Upper lobe of left lung (tissue), 6 donors: ENCODE measurements at regions not wholly inside any gene's neighbourhood (a gene's known extent, or its start where the extent isn't known, plus 50 kb on each side); places are given as distances from the start of the nearest gene placed in this dataset.

Experiments
- ATAC-seq, 2 donors: fragments of 200-7000 bp; cut with Tn5 transposase; one replicate each; pipeline ENCODE4 v1.9.1; 2022; ENCODE audit warnings: mild to moderate bottlenecking in 2 of 2, moderate library complexity in 2 of 2; ENCODE audit not compliant: low FRiP score in 2 of 2
- DNase-seq, 2 donors: peaks; one replicate each; pipeline ENCODE4 v3.0.0-alpha.2; 2019 to 2020
- H3K27ac ChIP-seq, 4 donors: fragments of 200-600 bp; sonication (generic); one replicate each; pipeline ENCODE4 v1.5.1; 2016 to 2019
- H3K27me3 ChIP-seq, 4 donors: fragments of 200-600 bp; sonication (generic); one replicate each; pipeline ENCODE4 v1.5.1; 2017 to 2019
- H3K36me3 ChIP-seq, 4 donors: fragments of 200-600 bp; sonication (generic); one replicate each; pipeline ENCODE4 v1.5.1; 2016 to 2019
- H3K4me1 ChIP-seq, 4 donors: fragments of 200-600 bp; sonication (generic); one replicate each; pipeline ENCODE4 v1.5.1; 2018 to 2019
- H3K4me3 ChIP-seq, 4 donors: fragments of 200-600 bp; sonication (generic); one replicate each; pipeline ENCODE4 v1.5.1; 2017 to 2019; ENCODE audit warnings: mild to moderate bottlenecking in 2 of 4, moderate library complexity in 1 of 4
- H3K9me3 ChIP-seq, 4 donors: fragments of 200-600 bp; sonication (generic); one replicate each; pipeline ENCODE4 v1.5.1; 2018 to 2019
- CTCF ChIP-seq, 6 experiments: fragments of 450-650 bp in 4 of 6; fragments of 200-600 bp in 2 of 6; sonication (generic) in 2 of 6; IDR thresholded peaks; one replicate each; pipeline ENCODE4 v1.5.1; 2016 to 2019; ENCODE audit warnings: antibody characterized with exemption in 6 of 6
- EP300 ChIP-seq, 4 donors: sonication (generic); formaldehyde crosslinking; IDR thresholded peaks; one replicate each; pipeline ENCODE4 v1.5.1; 2017; ENCODE audit warnings: antibody characterized with exemption in 4 of 4, control low read depth in 2 of 4
- POLR2A ChIP-seq, 4 donors: fragments of 450-650 bp; IDR thresholded peaks; one replicate each; pipeline ENCODE4 v1.5.1; 2016 to 2017; ENCODE audit warnings: antibody characterized with exemption in 4 of 4, mild to moderate bottlenecking in 2 of 4
- POLR2AphosphoS5 ChIP-seq, 2 donors: sonication (generic); formaldehyde crosslinking; IDR thresholded peaks; one replicate each; pipeline ENCODE4 v1.5.1; 2017; ENCODE audit warnings: antibody characterized with exemption in 2 of 2
- WGBS, 2 donors: methylation state at CpG; one replicate each; pipeline ENCODE4 v1.1.5; 2017 to 2018; 5-methylcytosine and 5-hydroxymethylcytosine counted together
- donor health status: DM: no; HTN: no; CAD: no; lungs with moderate emphysema.
- donor health status: DM: no; HTN: yes; CAD: no; lungs with severe emphysema.

- no peak for TF ChIP-seq POLR2A (IDR thresholded peaks at IDR 0.05)
- Histone ChIP-seq H3K4me3 (no peak overlapping the region), H3K9me3 (no peaks in the 10 kb centered on the region), H3K4me1 (no peaks in the 10 kb centered on the region), H3K36me3 (no peaks in the 10 kb centered on the region), H3K27ac (no peak overlapping the region), H3K27me3 (no peaks in the 10 kb centered on the region)
- 82 to 83% methylated on average over 5 of the region's 5 CpGs for WGBS, 2 donors
- DNase-seq (no peak), ATAC-seq (no peak)
Measured at GRCh38 chr12:107406932-107407331, 278.7 kb upstream of the PWP1 start.

GRCh38 chr12:107411792-107412535, 273.6 kb upstream of the PWP1 start:
- H3K9me3 ChIP-seq = no peaks in the 10 kb centered on the region
- no peak overlapping the region for H3K4me3 ChIP-seq
- H3K4me1 ChIP-seq = no peaks in the 10 kb centered on the region
- H3K27ac ChIP-seq = no peak overlapping the region
- no peaks in the 10 kb centered on the region for H3K27me3 ChIP-seq
- no peak for TF ChIP-seq POLR2AphosphoS5 (IDR thresholded peaks at IDR 0.05)
- TF ChIP-seq POLR2A (IDR thresholded peaks at IDR 0.05) = no peak
- no peak for TF ChIP-seq CTCF (IDR thresholded peaks at IDR 0.05)
- no peak for TF ChIP-seq EP300 (IDR thresholded peaks at IDR 0.05)
- ATAC-seq (no peak), DNase-seq (no peak)
- H3K36me3 ChIP-seq = no peaks in the 10 kb centered on the region
- WGBS, 2 donors = 92 to 93% methylated on average over 14 of the region's 14 CpGs

- TF ChIP-seq CTCF (IDR thresholded peaks at IDR 0.05) = no peak
- no peak for TF ChIP-seq POLR2A (IDR thresholded peaks at IDR 0.05)
- TF ChIP-seq EP300 (IDR thresholded peaks at IDR 0.05) = no peak
- no peak for TF ChIP-seq POLR2AphosphoS5 (IDR thresholded peaks at IDR 0.05)
- no peaks in the 10 kb centered on the region for H3K4me1 ChIP-seq
- no peaks in the 10 kb centered on the region for H3K9me3 ChIP-seq
- H3K4me3 ChIP-seq = no peak overlapping the region
- DNase-seq (no peak), ATAC-seq (no peak)
- H3K36me3 ChIP-seq = no peaks in the 10 kb centered on the region
- no peak overlapping the region for H3K27ac ChIP-seq
- WGBS, 2 donors = 90 to 93% methylated on average over 7 of the region's 7 CpGs
- H3K27me3 ChIP-seq = no peaks in the 10 kb centered on the region
Measured at GRCh38 chr12:107415071-107415470, 270.5 kb upstream of the PWP1 start.

- no peak for TF ChIP-seq POLR2A (IDR thresholded peaks at IDR 0.05)
- TF ChIP-seq EP300 (IDR thresholded peaks at IDR 0.05) = no peak
- TF ChIP-seq POLR2AphosphoS5 (IDR thresholded peaks at IDR 0.05) = no peak
- no peak for TF ChIP-seq CTCF (IDR thresholded peaks at IDR 0.05)
- Histone ChIP-seq H3K4me3 (no peak overlapping the region), H3K27me3 (no peaks in the 10 kb centered on the region), H3K4me1 (no peaks in the 10 kb centered on the region), H3K36me3 (no peaks in the 10 kb centered on the region), H3K9me3 (no peaks in the 10 kb centered on the region), H3K27ac (no peak overlapping the region)
- DNase-seq (no peak), ATAC-seq (no peak)
- WGBS, 2 donors = 82 to 87% methylated on average over 8 of the region's 8 CpGs
Measured at GRCh38 chr12:107415834-107416233, 269.8 kb upstream of the PWP1 start.

GRCh38 chr12:107417004-107417403, 268.6 kb upstream of the PWP1 start:
- Histone ChIP-seq H3K27ac (no peak overlapping the region), H3K4me3 (no peak overlapping the region), H3K27me3 (no peaks in the 10 kb centered on the region), H3K4me1 (no peaks in the 10 kb centered on the region), H3K36me3 (no peaks in the 10 kb centered on the region), H3K9me3 (no peaks in the 10 kb centered on the region)
- TF ChIP-seq EP300 (IDR thresholded peaks at IDR 0.05) (no peak), POLR2AphosphoS5 (IDR thresholded peaks at IDR 0.05) (no peak), POLR2A (IDR thresholded peaks at IDR 0.05) (no peak), CTCF (IDR thresholded peaks at IDR 0.05) (no peak)
- 90 to 92% methylated on average over 5 of the region's 5 CpGs for WGBS, 2 donors
- ATAC-seq = no peak
- no peak for DNase-seq
